Ascending aorta (tissue), 2 donors: ENCODE measurements at regions not wholly inside any gene's neighbourhood (a gene's known extent, or its start where the extent isn't known, plus 50 kb on each side); places are given as distances from the start of the nearest gene placed in this dataset.

Experiments used
- DNase-seq, 2 donors: peaks; one replicate each; pipeline ENCODE4 v3.0.0-alpha.2; 2019; ENCODE audit warnings: low spot score in 2 of 2
- H3K27ac ChIP-seq, 2 donors: fragments of 200-600 bp; sonication (generic); one replicate each; pipeline ENCODE4 v1.5.1; 2016 to 2017; ENCODE audit warnings: mild to moderate bottlenecking in 1 of 2
- H3K27me3 ChIP-seq: fragments of 200-600 bp; sonication (generic); one replicate; pipeline ENCODE4 v1.5.1; 2017
- H3K36me3 ChIP-seq, 2 donors: fragments of 200-600 bp; sonication (generic); one replicate each; pipeline ENCODE4 v1.5.1; 2016
- H3K4me1 ChIP-seq, 2 donors: fragments of 200-600 bp; sonication (generic); one replicate each; pipeline ENCODE4 v1.5.1; 2016 to 2017; ENCODE audit warnings: mild to moderate bottlenecking in 1 of 2
- H3K4me3 ChIP-seq, 2 donors: fragments of 200-600 bp; sonication (generic); one replicate each; pipeline ENCODE4 v1.5.1; 2016 to 2017; ENCODE audit warnings: mild to moderate bottlenecking in 1 of 2
- H3K9me3 ChIP-seq, 2 donors: fragments of 200-600 bp; sonication (generic); one replicate each; pipeline ENCODE4 v1.5.1; 2016
- CTCF ChIP-seq, 3 experiments: fragments of 200-600 bp in 2 of 3; fragments of 450-650 bp in 1 of 3; sonication (generic) in 2 of 3; IDR thresholded peaks; one replicate each; pipeline ENCODE4 v1.5.1; 2016 to 2019; ENCODE audit warnings: antibody characterized with exemption in 3 of 3, mild to moderate bottlenecking in 1 of 3, moderate library complexity in 1 of 3
- intact Hi-C: fragments of 100-400 bp; cut with DNase I; formaldehyde crosslinking; loops from one replicate; pipeline ENCODE4 v1.15.1; 2023

DNA sequence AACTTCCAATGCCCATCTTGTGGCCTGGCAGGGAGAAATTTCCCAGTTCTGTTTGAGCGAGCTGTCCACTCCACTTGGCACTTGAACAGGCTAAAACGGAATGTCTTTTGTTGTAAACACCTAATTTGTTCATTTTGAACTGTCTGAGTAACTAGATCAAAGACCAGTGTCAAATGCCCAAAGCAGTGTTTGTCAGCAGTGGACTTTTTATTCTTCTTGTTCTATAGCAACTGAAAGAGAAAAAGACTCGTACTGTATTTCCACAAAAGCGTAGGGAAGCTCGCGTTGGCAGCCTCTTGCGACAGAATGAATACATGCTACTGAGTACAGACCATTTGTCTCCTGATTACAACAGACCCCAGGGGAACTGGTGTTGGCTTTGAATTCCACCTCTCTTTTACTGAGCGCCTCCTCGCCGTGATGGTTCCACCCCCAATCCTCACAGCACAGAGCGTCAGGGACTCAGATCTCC, 601.8 kb upstream of the ZNF608 start:
- H3K4me3 ChIP-seq = no peak overlapping the region
- no peak for DNase-seq
- no peaks in the 10 kb centered on the region for H3K36me3 ChIP-seq
- H3K4me1 ChIP-seq = no peaks in the 10 kb centered on the region
- no peak for TF ChIP-seq CTCF (IDR thresholded peaks at IDR 0.05)
- H3K9me3 ChIP-seq = no peaks in the 10 kb centered on the region
- H3K27me3 ChIP-seq = no peaks in the 10 kb centered on the region
- H3K27ac ChIP-seq = no peak overlapping the region
- intact Hi-C loops = no loop called here

- H3K36me3 ChIP-seq = no peaks in the 10 kb centered on the region
- H3K27me3 ChIP-seq = no peaks in the 10 kb centered on the region
- no peak overlapping the region for H3K4me3 ChIP-seq
- TF ChIP-seq CTCF (IDR thresholded peaks at IDR 0.05) = no peak
- H3K4me1 ChIP-seq = no peaks in the 10 kb centered on the region
- no peaks in the 10 kb centered on the region for H3K9me3 ChIP-seq
- no peak for DNase-seq
- intact Hi-C loops = no loop called here
- no peak overlapping the region for H3K27ac ChIP-seq
These were observed 602.7 kb upstream of the ZNF608 start for GRCh38 chr5:125348936-125349831.

- Histone ChIP-seq H3K36me3 (no peaks in the 10 kb centered on the region), H3K27me3 (no peaks in the 10 kb centered on the region), H3K4me3 (no peak overlapping the region), H3K4me1 (no peaks in the 10 kb centered on the region), H3K9me3 (peaks cover 0 to 17% of the 10 kb centered on the region in 2 donors), H3K27ac (no peak overlapping the region)
- no peak for DNase-seq
- TF ChIP-seq CTCF (IDR thresholded peaks at IDR 0.05) = no peak
- intact Hi-C loops = no loop called here
These were observed 611.2 kb upstream of the ZNF608 start for GRCh38 chr5:125357660-125358059.

GRCh38 chr5:125365747-125366146, 619.3 kb upstream of the ZNF608 start:
- intact Hi-C loops = no loop called here

DNA sequence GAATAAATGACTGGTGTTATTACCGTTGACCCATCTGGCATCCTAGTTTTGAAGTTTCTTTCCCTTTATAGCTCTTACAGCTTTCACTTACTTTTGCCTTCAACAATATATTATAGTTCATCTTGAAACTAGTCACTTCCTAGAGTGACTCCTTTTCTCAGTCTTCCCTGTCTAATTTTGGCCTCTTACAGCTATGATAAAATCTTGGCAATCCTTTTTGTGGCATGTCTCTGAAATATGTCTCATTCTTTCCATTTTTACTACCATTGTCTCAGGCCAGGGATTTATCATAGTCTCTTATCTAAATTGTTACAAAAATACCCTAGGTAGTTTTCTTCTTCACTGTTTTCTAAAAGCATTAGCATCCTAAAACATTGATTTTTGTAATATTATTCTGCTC, 621.3 kb upstream of the ZNF608 start:
- no peaks in the 10 kb centered on the region for H3K4me1 ChIP-seq
- H3K27ac ChIP-seq = no peak overlapping the region
- TF ChIP-seq CTCF (IDR thresholded peaks at IDR 0.05) = no peak
- H3K4me3 ChIP-seq = no peak overlapping the region
- no peaks in the 10 kb centered on the region for H3K9me3 ChIP-seq
- no peaks in the 10 kb centered on the region for H3K36me3 ChIP-seq
- no peak for DNase-seq
- intact Hi-C loops = no loop called here
- H3K27me3 ChIP-seq = no peaks in the 10 kb centered on the region

More at GRCh38 chr5:125365747-125366146, 619.3 kb upstream of the ZNF608 start:
- no peak for DNase-seq
- Histone ChIP-seq H3K9me3 (no peaks in the 10 kb centered on the region), H3K27me3 (no peaks in the 10 kb centered on the region), H3K4me1 (no peaks in the 10 kb centered on the region), H3K27ac (no peak overlapping the region), H3K4me3 (no peak overlapping the region), H3K36me3 (no peaks in the 10 kb centered on the region)
- no peak for TF ChIP-seq CTCF (IDR thresholded peaks at IDR 0.05)
